NCI-H1105 treated with DMSO at 0.1 percent for 48 hours (cell line): ENCODE measurements at regions not wholly inside any gene's neighbourhood (a gene's known extent, or its start where the extent isn't known, plus 50 kb on each side); places are given as distances from the start of the nearest gene placed in this dataset.
A peak's percentile ranks its signal among the peaks of the same experiment; 100 is the strongest.
"Not testable (repeated sequence)": the region's sequence is repeated elsewhere in the genome, so short reads cannot be mapped to it uniquely, and the experiment has no call there.

Experiments
- DNase-seq: peaks from one replicate; lab custom pipeline; 2025; lab: John Stamatoyannopoulos, UW

DNA sequence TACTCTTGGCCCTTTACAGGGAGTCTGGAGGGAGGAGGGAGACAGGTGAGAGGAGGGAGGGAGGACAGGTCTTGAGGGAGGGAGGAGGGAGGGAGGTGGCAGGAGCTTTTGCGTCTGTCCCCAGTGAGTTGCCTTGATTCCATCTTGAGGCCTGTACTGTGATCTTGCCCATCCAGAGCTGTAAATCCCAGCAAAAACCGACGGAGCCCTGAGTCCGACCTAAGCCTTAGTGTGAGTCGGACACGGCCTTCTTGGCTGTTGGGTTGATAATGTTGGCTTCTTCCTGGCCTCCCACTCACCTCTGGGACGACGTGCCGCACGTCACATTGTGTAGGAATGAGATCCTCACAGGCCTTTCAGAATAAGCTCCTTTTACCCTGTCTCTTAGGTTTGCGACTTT lies 72.5 kb downstream of the RGS12 start:
- no peak for DNase-seq

DNA sequence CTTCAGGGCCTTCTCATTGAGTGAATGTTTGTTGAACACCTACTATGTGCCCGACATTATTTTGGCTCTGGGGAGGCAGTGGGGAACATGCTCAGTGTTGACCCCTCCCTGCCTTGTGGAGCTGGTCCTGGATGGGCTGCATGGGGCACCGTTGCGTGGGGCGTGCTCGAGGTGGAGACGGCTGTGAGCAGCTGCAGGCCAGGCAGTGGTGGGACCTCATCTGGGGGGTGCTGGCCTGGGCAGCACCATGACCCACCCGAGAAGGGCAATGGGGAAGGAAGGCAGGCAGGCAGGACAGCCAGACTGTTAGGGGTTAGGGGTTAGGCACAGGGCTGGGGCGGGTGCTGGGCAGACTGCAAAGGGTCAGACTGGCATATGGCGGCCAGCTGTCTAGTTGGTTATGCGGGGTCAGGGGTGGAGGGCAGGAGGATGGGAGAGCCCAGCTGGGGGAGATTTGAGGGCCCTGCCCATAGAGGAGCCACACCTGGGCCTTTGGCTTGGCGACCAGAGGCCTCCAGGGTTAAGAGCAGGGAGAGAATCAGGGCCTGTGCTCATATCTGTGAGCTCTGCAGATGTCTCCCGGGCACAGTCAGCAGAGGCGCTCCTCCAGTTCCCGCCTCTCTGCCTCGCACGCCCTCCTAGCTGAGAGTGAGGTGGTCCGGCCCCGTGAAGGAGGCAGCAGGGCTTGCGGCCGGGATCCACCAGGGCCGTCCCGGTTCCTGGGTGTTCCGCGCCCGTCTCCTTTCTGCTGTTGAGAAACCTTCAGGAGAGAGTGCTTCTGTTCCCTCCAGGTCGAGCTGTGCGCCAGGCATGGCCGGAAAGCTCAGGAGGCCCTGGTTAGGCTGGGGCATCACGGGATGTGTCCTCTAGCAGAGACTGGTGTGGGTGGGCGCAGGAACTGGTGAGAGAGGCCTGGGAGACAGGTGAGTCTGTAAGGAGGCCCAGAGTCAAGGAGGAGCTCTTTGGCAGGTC lies 73.3 kb downstream of the RGS12 start:
- no peak for DNase-seq

DNA sequence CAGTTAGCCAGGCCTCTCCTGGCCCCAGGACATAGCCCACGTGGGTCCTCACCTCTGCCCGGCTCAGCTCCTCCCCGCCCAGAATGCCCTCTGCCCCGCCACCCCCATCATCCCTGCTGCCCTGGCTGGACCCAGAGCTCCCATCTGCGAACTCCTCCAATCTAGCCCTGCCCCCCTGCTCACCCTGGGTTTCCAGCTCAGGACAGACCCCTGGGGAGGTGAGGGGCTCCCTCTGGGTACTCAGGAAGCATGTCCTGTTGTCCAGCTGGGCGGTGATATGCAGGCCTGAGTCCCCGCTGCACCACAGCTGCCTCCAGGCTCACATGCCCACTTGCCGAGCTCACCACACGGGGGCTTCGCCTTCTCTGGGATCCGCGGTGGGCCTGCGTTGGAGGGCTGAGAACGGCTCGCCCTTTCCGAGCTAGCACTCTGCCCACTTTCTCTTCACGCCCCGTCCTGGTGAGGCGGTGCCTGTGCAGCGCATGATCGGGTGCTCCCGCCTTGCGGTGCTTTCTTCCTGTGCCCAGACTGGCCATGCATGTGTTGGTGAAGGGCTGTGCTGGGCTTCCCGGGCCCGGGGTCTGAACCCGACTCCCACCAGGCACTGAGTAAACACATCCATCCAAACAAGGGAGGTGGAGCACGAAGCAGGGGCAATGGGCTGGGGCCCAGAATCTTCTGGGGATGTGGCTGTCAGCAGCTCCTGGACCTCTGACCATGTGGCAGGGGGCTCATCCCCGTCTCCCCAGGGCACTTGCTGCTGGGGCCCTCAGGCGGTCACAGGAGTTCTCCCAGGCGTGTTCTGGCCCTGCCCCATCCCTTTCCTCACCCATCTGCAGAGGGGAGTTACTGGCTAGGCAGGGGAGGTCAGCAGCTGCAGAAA lies 74.3 kb downstream of the RGS12 start:
- no peak for DNase-seq

GRCh38 chr4:3367866-3368265 lies 73.9 kb upstream of the HGFAC start:
- no peak for DNase-seq

GRCh38 chr4:3368334-3368733 lies 73.4 kb upstream of the HGFAC start:
- no peak for DNase-seq

- peak; percentile 34 for DNase-seq
These were observed 72.7 kb upstream of the HGFAC start for GRCh38 chr4:3368841-3369760.

DNA sequence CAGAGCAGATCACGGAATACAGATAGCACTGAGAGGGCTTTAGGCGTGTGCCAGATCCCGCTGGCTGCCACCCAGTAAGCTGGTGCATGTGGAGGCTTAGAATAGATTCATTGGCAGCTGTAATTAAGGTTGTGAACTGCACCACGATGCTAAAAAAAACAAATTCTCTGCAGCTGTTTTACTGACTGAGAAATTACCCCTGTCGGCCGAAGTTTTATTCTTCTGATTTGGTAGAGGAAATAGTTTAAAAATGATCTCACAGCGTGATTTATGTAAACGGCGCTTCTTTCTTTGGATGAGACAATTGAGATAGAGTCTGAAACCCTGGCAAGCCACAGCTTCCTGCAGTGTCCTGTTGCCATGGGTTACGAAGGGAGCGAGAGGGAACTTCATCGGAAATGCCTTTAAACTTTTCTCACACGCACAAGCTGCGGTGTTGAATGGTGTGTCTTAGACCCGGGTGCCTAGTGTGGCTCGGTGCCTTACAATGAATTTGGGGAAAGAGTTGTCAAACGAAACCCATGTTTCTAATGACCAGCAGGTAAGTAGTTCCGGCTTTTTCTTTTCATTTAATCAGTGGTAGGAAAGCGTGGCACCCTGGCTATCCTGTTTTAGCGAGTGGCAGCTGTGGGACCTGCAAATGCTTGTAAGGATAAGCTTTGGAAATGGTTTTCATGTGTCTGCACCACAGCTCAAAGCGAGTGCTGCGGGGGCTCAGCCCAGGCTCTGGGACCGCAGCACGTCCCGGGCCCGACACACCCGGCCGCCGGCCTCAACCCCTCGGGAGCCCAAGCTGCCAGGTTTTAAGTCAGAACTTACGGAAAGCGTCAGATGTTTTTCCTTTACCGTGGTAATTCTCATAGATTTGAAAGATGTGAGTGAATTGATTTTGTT lies 71.7 kb upstream of the HGFAC start:
- peak; percentile 34 for DNase-seq

DNA sequence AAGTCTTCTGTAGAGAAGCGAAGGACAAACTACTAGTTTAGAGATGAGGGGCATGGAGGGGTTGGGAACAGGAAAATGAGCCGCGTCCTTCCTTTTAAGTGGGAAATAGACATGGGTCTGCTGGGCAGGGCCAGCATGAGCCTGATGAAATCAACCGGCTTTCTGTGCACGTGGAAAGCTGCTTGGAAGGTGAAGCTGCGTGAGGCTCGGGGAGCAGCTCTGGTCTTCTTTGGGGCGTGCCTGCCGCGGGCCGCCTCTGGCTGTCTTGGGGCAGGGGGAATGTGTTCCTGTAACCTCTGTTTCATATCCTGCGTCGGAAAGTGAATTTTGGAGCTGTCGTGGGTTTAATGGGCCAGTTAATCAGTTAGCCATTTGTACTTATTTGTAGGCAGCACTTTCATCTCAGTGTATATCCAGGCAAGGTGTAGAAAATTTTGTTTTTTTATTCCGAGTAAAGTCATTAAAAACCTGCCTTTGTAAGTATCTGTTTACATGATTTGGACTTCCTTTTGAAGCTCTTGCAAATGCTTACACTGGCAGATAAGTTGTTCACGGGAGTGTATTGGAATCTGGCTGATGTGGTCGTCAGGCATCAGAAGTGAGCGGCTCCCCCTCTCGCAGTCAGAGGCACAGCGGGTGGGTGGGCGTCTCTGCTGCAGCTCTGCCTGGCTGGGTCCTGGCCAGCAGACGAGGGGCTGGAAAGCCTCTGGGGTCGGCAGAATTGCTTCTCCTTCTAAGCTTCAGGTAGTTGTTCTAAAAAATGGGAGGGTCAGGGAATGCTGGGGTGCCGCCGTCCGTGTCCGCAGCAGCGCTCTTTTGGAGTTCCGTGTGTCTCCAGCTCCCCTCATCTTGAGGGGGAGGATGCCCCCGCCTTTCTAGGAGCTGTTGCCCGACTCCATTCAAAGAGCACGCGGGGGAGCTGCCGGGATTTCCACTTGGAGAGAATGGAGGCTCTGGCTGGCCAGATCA lies 70.5 kb upstream of the HGFAC start:
- DNase-seq = no peak

- DNase-seq = no peak
These were observed 69.4 kb upstream of the HGFAC start for GRCh38 chr4:3372264-3372932.

DNA sequence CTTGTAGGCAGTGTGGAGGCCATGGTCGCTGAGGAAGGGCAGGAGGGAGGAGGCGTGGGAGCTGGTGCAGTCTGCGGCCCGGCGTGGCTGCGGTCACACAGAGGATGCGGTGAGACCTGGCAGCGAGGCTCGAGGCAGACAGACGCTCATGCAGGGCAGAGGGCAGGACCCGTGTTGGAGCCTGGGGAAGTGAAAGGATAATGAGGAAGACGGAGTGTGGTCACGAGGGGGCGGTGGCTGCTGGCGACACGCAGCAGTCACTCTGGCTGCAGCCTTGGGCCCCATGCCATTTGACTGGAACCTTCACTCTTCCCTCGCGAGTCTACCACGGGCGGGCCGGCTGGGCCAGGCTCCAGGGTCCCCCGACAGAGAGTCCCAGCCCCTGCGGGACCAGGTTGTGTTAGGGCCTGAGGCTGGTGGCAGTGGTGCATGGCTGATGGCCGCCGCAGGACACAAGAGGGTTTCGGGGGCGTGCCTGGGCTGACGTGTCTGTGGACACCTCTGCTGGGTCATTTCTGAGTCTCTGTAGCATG lies 68.8 kb upstream of the HGFAC start:
- DNase-seq = no peak

DNA sequence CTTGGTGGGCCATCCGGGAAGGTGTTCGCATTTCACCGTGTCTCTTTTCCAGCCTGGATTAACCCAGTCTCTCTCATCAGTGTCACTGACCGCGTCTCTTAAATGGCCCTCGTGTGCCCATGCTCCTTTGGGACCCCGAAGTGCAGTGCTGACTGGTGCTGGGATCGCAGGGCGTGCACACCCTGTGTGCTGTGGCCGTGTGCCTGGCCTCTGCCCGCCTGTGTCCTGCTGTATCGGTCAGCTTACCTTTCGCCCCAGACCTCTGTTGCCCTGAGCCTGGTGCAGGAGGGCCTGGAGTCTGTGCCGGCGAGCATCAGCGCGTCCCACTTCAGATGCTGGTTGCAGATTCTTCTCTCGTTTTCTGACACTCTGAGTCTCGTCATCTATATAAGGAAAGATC lies 68.3 kb upstream of the HGFAC start:
- no peak for DNase-seq

DNA sequence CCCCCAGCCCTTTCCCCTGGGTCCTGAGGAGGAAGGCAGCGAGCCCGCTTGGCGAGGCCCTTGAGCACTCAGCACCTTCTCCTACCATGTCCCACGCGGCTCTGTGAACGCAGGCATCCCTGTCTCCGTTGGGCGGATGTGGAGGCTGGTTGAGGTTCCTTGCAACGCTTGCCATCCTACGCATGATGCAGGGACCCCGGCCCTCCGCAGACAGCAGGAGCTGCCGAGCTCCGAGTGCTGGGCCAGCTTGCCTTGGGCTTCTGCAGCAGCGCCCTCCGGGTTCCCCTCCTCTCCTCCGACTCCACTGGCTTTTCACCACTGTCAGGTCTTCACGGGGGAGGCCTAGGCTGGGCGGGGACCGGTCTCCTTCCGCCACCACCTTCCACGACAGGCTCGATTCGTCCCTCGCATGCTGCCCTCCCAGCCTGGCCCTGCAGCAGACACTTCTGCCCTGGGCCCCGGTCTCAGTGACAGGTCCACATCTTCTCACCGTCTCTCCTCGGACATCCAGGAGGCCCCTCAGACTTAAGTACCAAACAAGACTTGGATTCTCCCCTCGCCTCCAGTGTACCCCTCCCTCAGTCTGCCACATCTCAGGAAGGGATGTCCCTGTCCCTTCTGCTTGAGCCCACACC lies 67.6 kb upstream of the HGFAC start:
- no peak for DNase-seq

DNA sequence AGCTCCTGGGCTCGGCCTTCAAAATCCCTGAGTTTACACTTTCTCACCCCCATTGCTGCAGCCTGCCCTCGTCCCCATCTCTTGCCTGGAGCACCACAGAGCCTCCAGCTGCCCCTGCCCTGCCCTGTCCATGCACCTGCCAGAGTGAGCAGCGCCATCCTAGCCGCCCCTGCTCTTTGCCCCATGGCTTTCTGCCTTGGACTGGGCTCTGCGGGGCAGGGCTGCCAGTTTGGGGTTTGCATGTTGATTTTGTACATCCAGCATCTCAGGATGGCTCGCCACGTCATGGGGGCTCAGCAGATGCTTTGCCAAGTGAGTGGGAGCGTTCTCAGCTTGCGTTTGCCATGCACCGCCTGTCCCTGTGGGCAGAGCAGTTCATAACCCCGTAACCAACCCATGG lies 67.1 kb upstream of the HGFAC start:
- no peak for DNase-seq

- no peak for DNase-seq
These were observed 66.1 kb upstream of the HGFAC start for GRCh38 chr4:3375688-3376087.

DNA sequence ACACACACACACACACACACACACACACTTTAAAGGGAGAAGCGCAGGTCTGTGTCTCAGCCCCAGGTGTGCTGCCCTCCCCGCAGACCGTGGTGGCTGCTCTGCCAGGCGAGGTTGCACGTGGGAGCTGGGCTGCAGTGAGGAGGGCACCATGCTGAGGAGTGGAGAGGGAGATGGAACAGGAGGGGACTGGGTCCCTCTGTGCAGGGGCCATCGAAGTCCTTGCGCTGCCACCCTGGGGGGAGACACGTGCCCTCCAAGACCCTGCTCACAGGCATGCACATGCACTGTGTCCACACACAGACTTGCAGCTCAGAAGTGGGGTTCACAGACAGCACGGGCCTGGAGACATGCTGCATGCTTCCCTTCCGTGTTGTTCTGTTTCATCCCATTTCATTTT lies 65.5 kb upstream of the HGFAC start:
- no peak for DNase-seq

GRCh38 chr4:3377557-3377956 lies 64.2 kb upstream of the HGFAC start:
- no peak for DNase-seq

GRCh38 chr4:3380336-3380735 lies 61.4 kb upstream of the HGFAC start:
- DNase-seq = not testable (repeated sequence)

- not testable (repeated sequence) for DNase-seq
These were observed 60.6 kb upstream of the HGFAC start for GRCh38 chr4:3381208-3381607.
